ENCODE measurements at regions not wholly inside any gene's neighbourhood (a gene's known extent, or its start where the extent isn't known, plus 50 kb on each side); places are given as distances from the start of the nearest gene placed in this dataset.

DNA sequence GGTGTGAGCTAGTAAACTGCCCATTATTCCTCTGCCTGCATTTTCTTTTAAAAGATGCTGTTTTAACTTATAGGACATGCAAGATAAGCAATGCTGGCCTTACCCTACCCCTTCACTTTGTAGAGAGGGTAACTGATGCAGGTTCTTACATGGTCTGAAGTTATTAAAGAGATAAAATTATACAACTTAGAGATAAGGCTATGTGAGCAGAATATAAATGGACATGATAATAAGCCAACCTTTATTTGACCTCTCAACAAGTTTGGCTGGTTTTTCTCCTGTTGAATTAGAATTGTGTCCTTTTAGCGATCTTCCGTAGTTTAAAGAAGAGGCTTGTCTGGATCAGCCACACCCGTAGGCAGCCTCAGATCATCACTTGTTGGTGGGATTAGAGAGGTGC lies 377.0 kb downstream of the BTBD3 start (continued):
- TF ChIP-seq, protein P1, sequence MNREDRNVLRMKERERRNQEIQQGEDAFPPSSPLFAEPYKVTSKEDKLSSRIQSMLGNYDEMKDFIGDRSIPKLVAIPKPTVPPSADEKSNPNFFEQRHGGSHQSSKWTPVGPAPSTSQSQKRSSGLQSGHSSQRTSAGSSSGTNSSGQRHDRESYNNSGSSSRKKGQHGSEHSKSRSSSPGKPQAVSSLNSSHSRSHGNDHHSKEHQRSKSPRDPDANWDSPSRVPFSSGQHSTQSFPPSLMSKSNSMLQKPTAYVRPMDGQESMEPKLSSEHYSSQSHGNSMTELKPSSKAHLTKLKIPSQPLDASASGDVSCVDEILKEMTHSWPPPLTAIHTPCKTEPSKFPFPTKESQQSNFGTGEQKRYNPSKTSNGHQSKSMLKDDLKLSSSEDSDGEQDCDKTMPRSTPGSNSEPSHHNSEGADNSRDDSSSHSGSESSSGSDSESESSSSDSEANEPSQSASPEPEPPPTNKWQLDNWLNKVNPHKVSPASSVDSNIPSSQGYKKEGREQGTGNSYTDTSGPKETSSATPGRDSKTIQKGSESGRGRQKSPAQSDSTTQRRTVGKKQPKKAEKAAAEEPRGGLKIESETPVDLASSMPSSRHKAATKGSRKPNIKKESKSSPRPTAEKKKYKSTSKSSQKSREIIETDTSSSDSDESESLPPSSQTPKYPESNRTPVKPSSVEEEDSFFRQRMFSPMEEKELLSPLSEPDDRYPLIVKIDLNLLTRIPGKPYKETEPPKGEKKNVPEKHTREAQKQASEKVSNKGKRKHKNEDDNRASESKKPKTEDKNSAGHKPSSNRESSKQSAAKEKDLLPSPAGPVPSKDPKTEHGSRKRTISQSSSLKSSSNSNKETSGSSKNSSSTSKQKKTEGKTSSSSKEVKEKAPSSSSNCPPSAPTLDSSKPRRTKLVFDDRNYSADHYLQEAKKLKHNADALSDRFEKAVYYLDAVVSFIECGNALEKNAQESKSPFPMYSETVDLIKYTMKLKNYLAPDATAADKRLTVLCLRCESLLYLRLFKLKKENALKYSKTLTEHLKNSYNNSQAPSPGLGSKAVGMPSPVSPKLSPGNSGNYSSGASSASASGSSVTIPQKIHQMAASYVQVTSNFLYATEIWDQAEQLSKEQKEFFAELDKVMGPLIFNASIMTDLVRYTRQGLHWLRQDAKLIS (CRISPR knock-in tag; IDR thresholded peaks at IDR 0.05; ENCODE audit: borderline replicate concordance): no peak
- TF ChIP-seq RORB (CRISPR knock-in tag; IDR thresholded peaks at IDR 0.05): no peak
- TF ChIP-seq, protein P2, sequence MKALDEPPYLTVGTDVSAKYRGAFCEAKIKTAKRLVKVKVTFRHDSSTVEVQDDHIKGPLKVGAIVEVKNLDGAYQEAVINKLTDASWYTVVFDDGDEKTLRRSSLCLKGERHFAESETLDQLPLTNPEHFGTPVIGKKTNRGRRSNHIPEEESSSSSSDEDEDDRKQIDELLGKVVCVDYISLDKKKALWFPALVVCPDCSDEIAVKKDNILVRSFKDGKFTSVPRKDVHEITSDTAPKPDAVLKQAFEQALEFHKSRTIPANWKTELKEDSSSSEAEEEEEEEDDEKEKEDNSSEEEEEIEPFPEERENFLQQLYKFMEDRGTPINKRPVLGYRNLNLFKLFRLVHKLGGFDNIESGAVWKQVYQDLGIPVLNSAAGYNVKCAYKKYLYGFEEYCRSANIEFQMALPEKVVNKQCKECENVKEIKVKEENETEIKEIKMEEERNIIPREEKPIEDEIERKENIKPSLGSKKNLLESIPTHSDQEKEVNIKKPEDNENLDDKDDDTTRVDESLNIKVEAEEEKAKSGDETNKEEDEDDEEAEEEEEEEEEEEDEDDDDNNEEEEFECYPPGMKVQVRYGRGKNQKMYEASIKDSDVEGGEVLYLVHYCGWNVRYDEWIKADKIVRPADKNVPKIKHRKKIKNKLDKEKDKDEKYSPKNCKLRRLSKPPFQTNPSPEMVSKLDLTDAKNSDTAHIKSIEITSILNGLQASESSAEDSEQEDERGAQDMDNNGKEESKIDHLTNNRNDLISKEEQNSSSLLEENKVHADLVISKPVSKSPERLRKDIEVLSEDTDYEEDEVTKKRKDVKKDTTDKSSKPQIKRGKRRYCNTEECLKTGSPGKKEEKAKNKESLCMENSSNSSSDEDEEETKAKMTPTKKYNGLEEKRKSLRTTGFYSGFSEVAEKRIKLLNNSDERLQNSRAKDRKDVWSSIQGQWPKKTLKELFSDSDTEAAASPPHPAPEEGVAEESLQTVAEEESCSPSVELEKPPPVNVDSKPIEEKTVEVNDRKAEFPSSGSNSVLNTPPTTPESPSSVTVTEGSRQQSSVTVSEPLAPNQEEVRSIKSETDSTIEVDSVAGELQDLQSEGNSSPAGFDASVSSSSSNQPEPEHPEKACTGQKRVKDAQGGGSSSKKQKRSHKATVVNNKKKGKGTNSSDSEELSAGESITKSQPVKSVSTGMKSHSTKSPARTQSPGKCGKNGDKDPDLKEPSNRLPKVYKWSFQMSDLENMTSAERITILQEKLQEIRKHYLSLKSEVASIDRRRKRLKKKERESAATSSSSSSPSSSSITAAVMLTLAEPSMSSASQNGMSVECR (CRISPR knock-in tag; IDR thresholded peaks at IDR 0.05; ENCODE audit: borderline replicate concordance): no peak
- TF ChIP-seq TCF7 (CRISPR knock-in tag; IDR thresholded peaks at IDR 0.05; ENCODE audit: low read depth): no peak
- TF ChIP-seq ESRRA (CRISPR knock-in tag; IDR thresholded peaks at IDR 0.05; ENCODE audit: borderline replicate concordance): no peak
- TF ChIP-seq PRRX2 (CRISPR knock-in tag; IDR thresholded peaks at IDR 0.05): no peak
- TF ChIP-seq SMAD4 (CRISPR knock-in tag; IDR thresholded peaks at IDR 0.05): no peak

DNA sequence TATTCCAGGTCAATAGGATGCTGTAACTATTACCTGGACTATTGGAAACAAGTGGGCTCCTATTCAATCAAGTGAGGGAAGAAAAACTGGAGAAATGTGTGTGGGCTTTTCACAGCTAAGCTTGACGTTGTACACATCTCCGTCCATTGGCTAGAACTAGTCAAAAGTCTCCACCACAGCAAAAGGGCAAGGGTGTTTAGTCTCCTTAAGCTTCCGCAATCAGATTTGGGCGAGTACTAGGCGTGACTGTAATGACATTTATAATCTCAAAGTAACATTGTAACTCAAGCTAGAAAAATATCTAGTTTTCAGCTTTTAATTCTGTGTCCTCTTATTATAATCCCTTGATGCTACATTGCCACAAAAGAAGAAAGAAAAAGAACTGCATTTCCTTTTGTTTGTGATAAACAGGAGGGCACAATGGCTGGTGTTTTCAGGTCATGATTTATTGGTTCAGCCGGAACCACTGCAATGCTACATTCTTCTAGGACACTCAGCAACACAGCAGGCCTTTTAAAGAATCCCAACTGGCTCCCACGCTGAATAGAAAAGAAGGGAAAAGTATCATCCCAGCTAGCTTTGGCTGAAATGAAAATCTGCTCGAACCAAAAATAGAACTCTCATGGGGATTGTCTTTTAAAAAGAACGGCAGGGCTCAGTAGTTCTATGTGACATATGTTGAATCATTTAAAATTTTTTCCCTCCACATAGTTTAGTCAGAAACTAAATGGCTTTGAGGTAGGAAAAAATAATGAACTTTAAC lies 387.7 kb downstream of the BTBD3 start:
- Mint-ChIP-seq H3K4me1 (peaks cover 2% of the 10 kb centered on the region; the same call in 1 of the 2 replicates), H3K4me3 (no peak overlapping the region), H3K36me3 (peaks cover 14% of the 10 kb centered on the region), H3K27me3 (ENCODE audit: low read depth) (no peaks in the 10 kb centered on the region; the same call in 1 of the 2 replicates), H3K9me3 (peaks cover 36% of the 10 kb centered on the region), H3K27ac (no peak overlapping the region)
- no peak for ATAC-seq
- ChIA-PET CTCF (no interaction called here), POLR2A (no interaction called here)
- no peak for DNase-seq (ENCODE audit: low spot score)
- TF ChIP-seq, protein P3, sequence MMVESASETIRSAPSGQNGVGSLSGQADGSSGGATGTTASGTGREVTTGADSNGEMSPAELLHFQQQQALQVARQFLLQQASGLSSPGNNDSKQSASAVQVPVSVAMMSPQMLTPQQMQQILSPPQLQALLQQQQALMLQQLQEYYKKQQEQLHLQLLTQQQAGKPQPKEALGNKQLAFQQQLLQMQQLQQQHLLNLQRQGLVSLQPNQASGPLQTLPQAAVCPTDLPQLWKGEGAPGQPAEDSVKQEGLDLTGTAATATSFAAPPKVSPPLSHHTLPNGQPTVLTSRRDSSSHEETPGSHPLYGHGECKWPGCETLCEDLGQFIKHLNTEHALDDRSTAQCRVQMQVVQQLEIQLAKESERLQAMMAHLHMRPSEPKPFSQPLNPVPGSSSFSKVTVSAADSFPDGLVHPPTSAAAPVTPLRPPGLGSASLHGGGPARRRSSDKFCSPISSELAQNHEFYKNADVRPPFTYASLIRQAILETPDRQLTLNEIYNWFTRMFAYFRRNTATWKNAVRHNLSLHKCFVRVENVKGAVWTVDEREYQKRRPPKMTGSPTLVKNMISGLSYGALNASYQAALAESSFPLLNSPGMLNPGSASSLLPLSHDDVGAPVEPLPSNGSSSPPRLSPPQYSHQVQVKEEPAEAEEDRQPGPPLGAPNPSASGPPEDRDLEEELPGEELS (CRISPR knock-in tag; IDR thresholded peaks at IDR 0.05): no peak
- TF ChIP-seq, protein P4, sequence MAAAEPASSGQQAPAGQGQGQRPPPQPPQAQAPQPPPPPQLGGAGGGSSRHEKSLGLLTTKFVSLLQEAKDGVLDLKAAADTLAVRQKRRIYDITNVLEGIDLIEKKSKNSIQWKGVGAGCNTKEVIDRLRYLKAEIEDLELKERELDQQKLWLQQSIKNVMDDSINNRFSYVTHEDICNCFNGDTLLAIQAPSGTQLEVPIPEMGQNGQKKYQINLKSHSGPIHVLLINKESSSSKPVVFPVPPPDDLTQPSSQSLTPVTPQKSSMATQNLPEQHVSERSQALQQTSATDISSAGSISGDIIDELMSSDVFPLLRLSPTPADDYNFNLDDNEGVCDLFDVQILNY (CRISPR knock-in tag; IDR thresholded peaks at IDR 0.05): no peak
- TF ChIP-seq, protein P5, sequence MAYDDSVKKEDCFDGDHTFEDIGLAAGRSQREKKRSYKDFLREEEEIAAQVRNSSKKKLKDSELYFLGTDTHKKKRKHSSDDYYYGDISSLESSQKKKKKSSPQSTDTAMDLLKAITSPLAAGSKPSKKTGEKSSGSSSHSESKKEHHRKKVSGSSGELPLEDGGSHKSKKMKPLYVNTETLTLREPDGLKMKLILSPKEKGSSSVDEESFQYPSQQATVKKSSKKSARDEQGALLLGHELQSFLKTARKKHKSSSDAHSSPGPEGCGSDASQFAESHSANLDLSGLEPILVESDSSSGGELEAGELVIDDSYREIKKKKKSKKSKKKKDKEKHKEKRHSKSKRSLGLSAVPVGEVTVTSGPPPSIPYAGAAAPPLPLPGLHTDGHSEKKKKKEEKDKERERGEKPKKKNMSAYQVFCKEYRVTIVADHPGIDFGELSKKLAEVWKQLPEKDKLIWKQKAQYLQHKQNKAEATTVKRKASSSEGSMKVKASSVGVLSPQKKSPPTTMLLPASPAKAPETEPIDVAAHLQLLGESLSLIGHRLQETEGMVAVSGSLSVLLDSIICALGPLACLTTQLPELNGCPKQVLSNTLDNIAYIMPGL (CRISPR knock-in tag; IDR thresholded peaks at IDR 0.05): no peak
- TF ChIP-seq GRHL2 (CRISPR knock-in tag; IDR thresholded peaks at IDR 0.05; ENCODE audit: insufficient replicate concordance, severe bottlenecking) (no peak), SMAD3 (CRISPR knock-in tag; IDR thresholded peaks at IDR 0.05; ENCODE audit: borderline replicate concordance) (no peak), NR2C2 (CRISPR knock-in tag; IDR thresholded peaks at IDR 0.05) (no peak), MYBL2 (CRISPR knock-in tag; IDR thresholded peaks at IDR 0.05) (no peak), CREB1 (CRISPR knock-in tag; IDR thresholded peaks at IDR 0.05) (no peak), GTF2I (CRISPR knock-in tag; conservative IDR thresholded peaks at IDR 0.05) (no peak)
- TF ChIP-seq, protein P6, sequence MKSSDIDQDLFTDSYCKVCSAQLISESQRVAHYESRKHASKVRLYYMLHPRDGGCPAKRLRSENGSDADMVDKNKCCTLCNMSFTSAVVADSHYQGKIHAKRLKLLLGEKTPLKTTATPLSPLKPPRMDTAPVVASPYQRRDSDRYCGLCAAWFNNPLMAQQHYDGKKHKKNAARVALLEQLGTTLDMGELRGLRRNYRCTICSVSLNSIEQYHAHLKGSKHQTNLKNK (CRISPR knock-in tag; IDR thresholded peaks at IDR 0.05): no peak
- TF ChIP-seq, protein P7, sequence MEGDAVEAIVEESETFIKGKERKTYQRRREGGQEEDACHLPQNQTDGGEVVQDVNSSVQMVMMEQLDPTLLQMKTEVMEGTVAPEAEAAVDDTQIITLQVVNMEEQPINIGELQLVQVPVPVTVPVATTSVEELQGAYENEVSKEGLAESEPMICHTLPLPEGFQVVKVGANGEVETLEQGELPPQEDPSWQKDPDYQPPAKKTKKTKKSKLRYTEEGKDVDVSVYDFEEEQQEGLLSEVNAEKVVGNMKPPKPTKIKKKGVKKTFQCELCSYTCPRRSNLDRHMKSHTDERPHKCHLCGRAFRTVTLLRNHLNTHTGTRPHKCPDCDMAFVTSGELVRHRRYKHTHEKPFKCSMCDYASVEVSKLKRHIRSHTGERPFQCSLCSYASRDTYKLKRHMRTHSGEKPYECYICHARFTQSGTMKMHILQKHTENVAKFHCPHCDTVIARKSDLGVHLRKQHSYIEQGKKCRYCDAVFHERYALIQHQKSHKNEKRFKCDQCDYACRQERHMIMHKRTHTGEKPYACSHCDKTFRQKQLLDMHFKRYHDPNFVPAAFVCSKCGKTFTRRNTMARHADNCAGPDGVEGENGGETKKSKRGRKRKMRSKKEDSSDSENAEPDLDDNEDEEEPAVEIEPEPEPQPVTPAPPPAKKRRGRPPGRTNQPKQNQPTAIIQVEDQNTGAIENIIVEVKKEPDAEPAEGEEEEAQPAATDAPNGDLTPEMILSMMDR (IDR thresholded peaks at IDR 0.05): no peak

Data from WTC11 (cell line).